SK-N-SH treated with all-trans-retinoic acid at 6 μM for 48 hours (cell line): ENCODE measurements at regions not wholly inside any gene's neighbourhood (a gene's known extent, or its start where the extent isn't known, plus 50 kb on each side); places are given as distances from the start of the nearest gene placed in this dataset.

Source experiments
- GLIS3 ChIP-seq: fragments of 250-450 bp; sonication (Bioruptor Pico); IDR thresholded peaks from 2 replicates; pipeline ENCODE4 v1.5.0; 2020; ENCODE audit warnings: mild to moderate bottlenecking, moderate library complexity
- TCF4 ChIP-seq: fragments of 250-450 bp; sonication (Bioruptor Pico); IDR thresholded peaks from 2 replicates; pipeline ENCODE4 v1.8.0; 2021; ENCODE audit warnings: mild to moderate bottlenecking, moderate library complexity, borderline replicate concordance
- ZFP30 ChIP-seq: fragments of 450-650 bp; formaldehyde crosslinking; IDR thresholded peaks from 2 replicates; pipeline ENCODE4 v1.5.0; 2022; ENCODE audit warnings: mild to moderate bottlenecking, moderate library complexity

DNA sequence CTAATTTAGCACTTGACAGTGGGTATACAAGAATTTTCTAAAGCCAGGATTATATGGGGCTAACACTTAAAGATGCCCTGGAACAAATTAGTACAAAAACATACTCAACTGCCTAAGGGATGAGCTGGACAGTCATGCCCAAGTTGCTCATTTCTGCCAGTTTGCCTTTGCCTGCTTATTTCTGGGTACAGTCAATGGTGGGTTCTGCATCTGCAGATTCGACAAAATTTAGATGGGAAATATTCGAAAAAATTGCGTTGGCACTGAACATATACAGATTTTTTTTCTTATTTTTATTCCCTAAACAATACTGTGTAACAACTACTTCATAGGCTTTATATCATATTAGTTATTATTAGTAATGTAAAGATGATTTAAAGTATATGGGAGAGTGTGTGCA is 591.9 kb downstream of the EPM2A start:
- TF ChIP-seq GLIS3 (no peak), TCF4 (CRISPR knock-in tag) (no peak), ZFP30 (CRISPR knock-in tag) (no peak)
